ENCODE measurements at regions not wholly inside any gene's neighbourhood (a gene's known extent, or its start where the extent isn't known, plus 50 kb on each side); places are given as distances from the start of the nearest gene placed in this dataset.
A peak's percentile ranks its signal among the peaks of the same experiment; 100 is the strongest.

DNA sequence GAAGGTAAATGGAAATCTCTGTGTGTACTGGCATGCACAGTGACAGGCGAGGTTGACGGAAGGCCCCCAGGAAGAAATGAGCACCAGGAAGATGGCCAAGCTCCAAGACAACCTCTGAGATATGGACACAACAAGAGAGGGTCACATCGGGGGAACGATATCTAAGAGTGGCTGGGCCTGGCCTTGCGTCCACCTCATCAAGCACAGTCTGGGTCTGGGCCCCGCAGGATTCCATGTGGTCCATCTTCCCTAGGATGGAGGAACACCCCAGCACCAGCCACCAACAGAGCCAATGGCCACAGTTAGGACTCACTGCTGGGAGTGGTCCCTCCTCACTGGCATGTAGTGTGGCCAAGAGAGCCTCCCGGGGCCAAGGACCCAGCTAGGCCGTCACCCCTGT is 272.6 kb upstream of the AGTR2 start:
- no peak for DNase-seq
- intact Hi-C loops (cut with micrococcal nuclease) = no loop called here
- Histone ChIP-seq H3K36me3 (replicated peaks in 1 of 2; ENCODE audit: control extremely low read depth in 1 of 2, control insufficient read depth in 1 of 2, extremely low read depth in 1 of 2, insufficient read depth in 2 of 2, low read length in 1 of 2) (no peaks in the 10 kb centered on the region), H2AFZ (ENCODE audit: insufficient read depth, low read depth, low read length, poor library complexity, severe bottlenecking) (no peak overlapping the region), H3K4me1 (ENCODE audit: control insufficient read depth in 2 of 2, insufficient read depth in 2 of 2, low read length in 2 of 2) (peaks cover 6 to 18% of the 10 kb centered on the region in 2 donors), H3K4me3 (ENCODE audit: control extremely low read depth in 1 of 5, extremely low read depth in 1 of 5, insufficient read depth in 1 of 5, low read depth in 2 of 5, low read length in 4 of 5) (no peak overlapping the region), H3K27ac (ENCODE audit: low read length in 2 of 2) (no peak overlapping the region), H3K9ac (ENCODE audit: low read length) (no peak overlapping the region), H4K20me1 (ENCODE audit: control insufficient read depth, insufficient read depth, low read length, poor library complexity, severe bottlenecking) (no peaks in the 10 kb centered on the region), H3K79me2 (ENCODE audit: control insufficient read depth, insufficient read depth, low read length) (no peaks in the 10 kb centered on the region), H3K9me3 (ENCODE audit: control extremely low read depth in 1 of 3, control insufficient read depth in 2 of 3, insufficient read depth in 1 of 3, low read length in 2 of 3) (peaks cover 0 to 10% (median 0%) of the 10 kb centered on the region in 3 donors), H3K27me3 (replicated peaks in 1 of 4; ENCODE audit: control extremely low read depth in 1 of 4, control insufficient read depth in 3 of 4, insufficient read depth in 4 of 4, low read length in 3 of 4) (no peaks in the 10 kb centered on the region), H3K4me2 (replicated peaks; ENCODE audit: low read depth, low read length, poor library complexity, severe bottlenecking) (no peak overlapping the region)
- ATAC-seq (ENCODE audit: low read depth) = no peak
- 98% methylated on average over 8 of the region's 8 CpGs for WGBS (ENCODE audit: insufficient coverage)
- H3K4me3 Mint-ChIP-seq = no peak overlapping the region
- peaks cover 21% of the 10 kb centered on the region for H3K4me1 Mint-ChIP-seq
- no peak overlapping the region for H3K27ac Mint-ChIP-seq
- TF ChIP-seq EZH2 (IDR thresholded peaks at IDR 0.05; ENCODE audit: borderline replicate concordance, insufficient read depth, low read depth, low read length, poor library complexity, severe bottlenecking) = no peak
- TF ChIP-seq, protein P1, sequence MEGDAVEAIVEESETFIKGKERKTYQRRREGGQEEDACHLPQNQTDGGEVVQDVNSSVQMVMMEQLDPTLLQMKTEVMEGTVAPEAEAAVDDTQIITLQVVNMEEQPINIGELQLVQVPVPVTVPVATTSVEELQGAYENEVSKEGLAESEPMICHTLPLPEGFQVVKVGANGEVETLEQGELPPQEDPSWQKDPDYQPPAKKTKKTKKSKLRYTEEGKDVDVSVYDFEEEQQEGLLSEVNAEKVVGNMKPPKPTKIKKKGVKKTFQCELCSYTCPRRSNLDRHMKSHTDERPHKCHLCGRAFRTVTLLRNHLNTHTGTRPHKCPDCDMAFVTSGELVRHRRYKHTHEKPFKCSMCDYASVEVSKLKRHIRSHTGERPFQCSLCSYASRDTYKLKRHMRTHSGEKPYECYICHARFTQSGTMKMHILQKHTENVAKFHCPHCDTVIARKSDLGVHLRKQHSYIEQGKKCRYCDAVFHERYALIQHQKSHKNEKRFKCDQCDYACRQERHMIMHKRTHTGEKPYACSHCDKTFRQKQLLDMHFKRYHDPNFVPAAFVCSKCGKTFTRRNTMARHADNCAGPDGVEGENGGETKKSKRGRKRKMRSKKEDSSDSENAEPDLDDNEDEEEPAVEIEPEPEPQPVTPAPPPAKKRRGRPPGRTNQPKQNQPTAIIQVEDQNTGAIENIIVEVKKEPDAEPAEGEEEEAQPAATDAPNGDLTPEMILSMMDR (IDR thresholded peaks at IDR 0.05) = no peak
- no peaks in the 10 kb centered on the region for H3K27me3 Mint-ChIP-seq
- ChIA-PET POLR2A (no interaction called here), CTCF (no interaction called here)
- H3K9me3 Mint-ChIP-seq (ENCODE audit: insufficient read depth) = no peaks in the 10 kb centered on the region

DNA sequence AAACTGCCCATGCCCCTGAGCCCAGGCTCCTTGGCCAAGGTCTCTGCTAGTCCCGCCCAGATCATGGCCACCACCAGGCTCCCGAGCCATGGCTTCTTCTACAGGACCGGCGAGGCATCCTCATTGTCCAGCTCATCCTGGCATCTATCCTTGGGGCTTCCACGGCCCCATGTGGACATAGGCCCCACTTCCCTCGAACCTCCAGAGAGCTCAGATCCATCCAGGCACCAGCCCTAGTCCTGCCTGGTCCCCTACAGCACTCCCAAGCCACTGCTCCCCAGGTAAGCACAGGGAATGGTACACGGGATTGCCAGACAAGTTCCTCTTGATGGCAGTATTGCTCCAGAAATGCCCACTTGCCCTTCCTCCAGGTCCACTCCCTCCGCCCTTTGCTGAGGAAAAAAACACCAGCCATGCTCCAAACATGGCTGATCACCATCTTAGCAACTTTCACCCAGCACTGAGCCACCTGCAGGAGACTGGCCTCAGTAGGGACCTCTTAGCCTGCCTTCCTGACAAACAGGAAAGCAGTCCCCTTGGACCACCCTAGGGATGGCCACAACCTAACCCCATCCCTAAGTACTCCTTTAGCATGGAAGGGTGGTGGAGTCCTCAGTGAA is 272.1 kb upstream of the AGTR2 start:
- Mint-ChIP-seq H3K4me1 (peaks cover 17% of the 10 kb centered on the region), H3K27ac (no peak overlapping the region), H3K9me3 (ENCODE audit: insufficient read depth) (no peaks in the 10 kb centered on the region), H3K4me3 (no peak overlapping the region), H3K27me3 (no peaks in the 10 kb centered on the region)
- Histone ChIP-seq H3K9me3 (ENCODE audit: control extremely low read depth in 1 of 3, control insufficient read depth in 2 of 3, insufficient read depth in 1 of 3, low read length in 2 of 3) (peaks cover 0 to 10% (median 0%) of the 10 kb centered on the region in 3 donors), H2AFZ (ENCODE audit: insufficient read depth, low read depth, low read length, poor library complexity, severe bottlenecking) (no peak overlapping the region), H3K4me1 (ENCODE audit: control insufficient read depth in 2 of 2, insufficient read depth in 2 of 2, low read length in 2 of 2) (peaks cover 4 to 13% of the 10 kb centered on the region in 2 donors), H3K9ac (ENCODE audit: low read length) (no peak overlapping the region), H3K4me2 (replicated peaks; ENCODE audit: low read depth, low read length, poor library complexity, severe bottlenecking) (peak overlapping the region; percentile 34), H3K27ac (ENCODE audit: low read length in 2 of 2) (no peak overlapping the region), H3K36me3 (replicated peaks in 1 of 2; ENCODE audit: control extremely low read depth in 1 of 2, control insufficient read depth in 1 of 2, extremely low read depth in 1 of 2, insufficient read depth in 2 of 2, low read length in 1 of 2) (no peaks in the 10 kb centered on the region), H4K20me1 (ENCODE audit: control insufficient read depth, insufficient read depth, low read length, poor library complexity, severe bottlenecking) (no peaks in the 10 kb centered on the region), H3K79me2 (ENCODE audit: control insufficient read depth, insufficient read depth, low read length) (no peaks in the 10 kb centered on the region), H3K4me3 (ENCODE audit: control extremely low read depth in 1 of 5, extremely low read depth in 1 of 5, insufficient read depth in 1 of 5, low read depth in 2 of 5, low read length in 4 of 5) (no peak overlapping the region), H3K27me3 (replicated peaks in 1 of 4; ENCODE audit: control extremely low read depth in 1 of 4, control insufficient read depth in 3 of 4, insufficient read depth in 4 of 4, low read length in 3 of 4) (no peaks in the 10 kb centered on the region)
- DNase-seq (peak; percentile 68), ATAC-seq (ENCODE audit: low read depth) (peak; percentile 31)
- 85% methylated on average over 7 of the region's 8 CpGs for WGBS (ENCODE audit: insufficient coverage)
- ChIA-PET CTCF (no interaction called here), POLR2A (no interaction called here)
- no peak for TF ChIP-seq EZH2 (IDR thresholded peaks at IDR 0.05; ENCODE audit: borderline replicate concordance, insufficient read depth, low read depth, low read length, poor library complexity, severe bottlenecking)
- TF ChIP-seq, protein P1 (IDR thresholded peaks at IDR 0.05) = no peak
- intact Hi-C loops (cut with micrococcal nuclease) = no loop called here
